GM19023 (cell line): ENCODE measurements at regions not wholly inside any gene's neighbourhood (a gene's known extent, or its start where the extent isn't known, plus 50 kb on each side); places are given as distances from the start of the nearest gene placed in this dataset.

ENCODE experiments used
- ATAC-seq: cut with Tn5 transposase; IDR thresholded peaks from one replicate; pipeline ENCODE4 v1.9.1; 2021; ENCODE audit warnings: mild to moderate bottlenecking, moderate library complexity; ENCODE audit not compliant: unreplicated experiment

- ATAC-seq = no peak
Observed at GRCh38 chr10:71066600-71066999, 145.8 kb upstream of the UNC5B start.

DNA sequence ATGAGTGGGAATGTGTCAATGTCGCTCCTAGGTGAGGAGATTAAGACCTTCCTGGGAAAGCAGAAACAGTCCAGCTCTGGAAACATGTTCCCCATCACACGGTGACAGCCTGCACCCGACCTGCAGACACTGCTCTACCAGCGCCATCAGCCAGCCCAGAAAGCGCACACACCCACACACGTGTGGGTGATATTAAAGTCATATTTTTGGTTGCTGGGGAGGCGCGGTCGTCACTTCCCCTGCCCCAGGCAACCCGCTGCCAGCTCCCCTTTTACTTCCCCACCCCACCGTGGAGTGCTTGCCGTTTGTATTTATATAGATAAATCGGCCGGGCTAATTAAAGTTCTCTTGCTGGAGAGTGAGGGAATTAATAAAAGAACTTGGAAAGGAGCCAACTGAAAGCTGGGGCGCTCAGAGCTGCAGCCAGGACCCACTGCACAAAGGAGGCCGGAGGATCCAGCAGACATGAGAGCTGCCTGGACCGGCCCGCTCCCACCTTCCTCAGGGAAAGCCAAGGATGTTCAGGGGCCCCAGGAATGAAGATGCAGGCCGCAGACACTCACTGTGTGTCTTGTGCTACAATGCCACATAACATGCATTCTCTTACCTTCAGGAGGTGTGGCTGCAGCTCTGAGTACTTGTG lies 145.2 kb upstream of the UNC5B start:
- ATAC-seq = no peak

GRCh38 chr10:71068861-71069271 lies 143.5 kb upstream of the UNC5B start:
- no peak for ATAC-seq

DNA sequence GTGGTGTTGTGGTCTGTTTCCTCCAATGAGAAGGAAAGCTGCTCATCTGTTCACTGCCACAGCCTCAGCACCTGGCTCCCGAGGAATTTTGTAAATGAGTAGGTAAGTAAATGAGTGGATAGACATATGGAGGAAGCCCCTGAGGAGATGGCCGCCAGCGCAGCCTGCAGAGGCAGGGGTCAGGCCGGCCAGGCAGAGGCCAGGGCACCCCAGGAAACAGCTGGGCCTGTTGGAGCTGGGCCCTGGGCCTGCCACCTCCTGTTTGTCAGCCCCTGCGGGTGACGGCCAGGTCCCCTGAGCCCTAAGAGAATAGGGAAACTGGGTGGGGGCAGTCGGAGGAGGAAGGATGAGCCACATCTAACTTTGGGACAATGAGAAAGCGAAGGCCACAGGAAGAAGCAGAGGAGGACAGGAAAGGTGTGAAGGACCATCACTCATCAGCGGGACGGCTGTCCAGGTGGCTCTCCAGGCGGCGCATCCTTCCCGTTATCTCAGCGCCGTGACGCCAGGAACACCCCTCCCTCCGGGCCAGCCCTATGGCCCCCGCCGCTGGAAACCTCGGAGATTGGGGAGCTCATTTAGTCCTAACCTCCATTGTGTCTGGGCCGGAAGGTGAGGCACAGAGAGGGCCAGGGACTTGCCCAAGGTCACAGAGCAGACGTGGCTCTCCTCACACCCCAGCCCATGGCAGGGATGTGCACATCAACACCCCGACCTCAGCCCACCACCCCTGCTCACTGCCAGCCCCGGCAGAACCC lies 142.3 kb upstream of the UNC5B start:
- ATAC-seq = no peak

DNA sequence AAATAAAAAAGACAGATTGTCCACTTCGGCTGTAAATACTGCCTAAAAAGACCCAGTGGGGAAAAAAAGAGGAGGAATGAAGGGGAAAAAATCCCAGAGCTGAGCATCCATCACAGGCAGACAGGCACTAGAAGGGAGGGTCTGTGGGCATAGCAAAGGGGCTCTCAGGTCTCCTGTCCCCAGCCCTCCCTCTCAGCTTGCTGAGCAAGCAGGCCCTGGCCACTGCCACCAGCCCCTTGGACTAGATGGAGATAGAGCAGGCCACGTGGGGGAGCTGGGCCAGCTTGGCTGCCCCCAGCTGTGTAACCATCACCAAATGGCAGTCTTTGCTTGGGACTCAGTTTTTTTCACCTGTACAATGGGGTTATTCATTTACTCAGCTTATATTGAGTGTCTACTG lies 141.6 kb upstream of the UNC5B start:
- no peak for ATAC-seq

GRCh38 chr10:71072131-71072822 lies 140.1 kb upstream of the UNC5B start:
- no peak for ATAC-seq

GRCh38 chr10:71072823-71073210 lies 139.6 kb upstream of the UNC5B start:
- ATAC-seq = no peak

GRCh38 chr10:71073451-71074175 lies 138.8 kb upstream of the UNC5B start:
- ATAC-seq = no peak

DNA sequence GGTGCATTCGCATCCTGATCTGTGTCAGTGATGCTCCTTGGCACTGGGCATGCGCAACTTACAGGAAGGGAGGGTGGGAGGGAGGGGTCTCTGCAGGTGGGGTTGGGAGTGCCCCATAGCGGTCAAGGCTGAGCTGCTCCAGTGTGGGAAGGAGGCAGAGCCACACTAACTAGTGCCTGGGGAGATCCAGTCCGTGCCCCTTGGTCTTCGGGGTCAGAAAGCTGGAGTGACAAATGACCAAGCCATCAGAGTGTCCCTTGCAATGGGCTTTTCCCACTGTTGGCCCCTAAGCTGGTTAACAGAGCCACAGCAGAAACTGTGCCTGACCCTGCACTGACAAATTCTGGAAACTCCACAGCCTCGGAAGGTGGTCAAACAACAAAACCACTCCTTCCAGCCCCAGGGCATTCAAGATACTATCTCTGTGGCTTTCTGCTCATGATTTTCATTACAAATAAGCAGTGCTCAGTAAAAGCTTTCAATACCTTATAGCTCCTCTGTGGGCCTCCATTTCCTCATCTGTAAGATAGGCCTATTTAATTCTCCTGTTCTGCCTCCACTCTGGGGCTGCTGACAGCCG lies 138.1 kb upstream of the UNC5B start:
- ATAC-seq = no peak

DNA sequence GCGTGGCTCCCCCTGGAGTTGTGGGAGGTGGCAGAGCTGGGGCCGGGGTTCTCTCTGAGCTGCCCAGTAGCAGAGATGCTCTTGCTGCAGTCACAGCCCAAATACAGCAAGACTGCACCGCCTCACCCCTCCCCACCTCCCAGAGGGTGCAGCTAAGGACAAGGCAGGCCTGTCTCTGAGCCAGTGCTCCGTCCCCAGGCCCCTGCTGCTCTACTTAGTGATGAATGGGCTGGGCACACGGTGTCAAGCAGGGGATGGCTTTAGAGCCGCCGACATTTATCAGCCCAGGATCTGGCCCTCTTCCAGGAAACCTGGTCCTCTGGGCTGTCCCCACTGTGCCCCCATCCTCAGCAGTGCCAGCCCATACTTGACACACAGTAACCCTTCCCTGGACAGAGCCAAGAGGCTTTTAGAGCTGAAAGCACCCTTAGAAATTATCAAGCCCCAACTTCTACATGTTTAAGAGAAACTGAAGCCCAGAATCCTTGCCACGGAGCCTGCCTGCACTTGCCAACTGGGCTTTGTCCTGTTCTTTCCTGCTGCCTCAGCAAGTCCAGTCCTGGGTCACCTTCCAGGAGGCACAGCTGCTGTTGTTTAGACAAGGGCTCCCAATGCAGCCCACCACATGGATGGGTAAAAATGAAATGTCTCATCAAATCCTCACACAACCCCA lies 137.1 kb upstream of the UNC5B start:
- ATAC-seq = no peak

GRCh38 chr10:71075759-71076472 lies 136.5 kb upstream of the UNC5B start:
- ATAC-seq = no peak

GRCh38 chr10:71076473-71077142 lies 135.8 kb upstream of the UNC5B start:
- no peak for ATAC-seq

GRCh38 chr10:71077143-71077581 lies 135.2 kb upstream of the UNC5B start:
- ATAC-seq = no peak

DNA sequence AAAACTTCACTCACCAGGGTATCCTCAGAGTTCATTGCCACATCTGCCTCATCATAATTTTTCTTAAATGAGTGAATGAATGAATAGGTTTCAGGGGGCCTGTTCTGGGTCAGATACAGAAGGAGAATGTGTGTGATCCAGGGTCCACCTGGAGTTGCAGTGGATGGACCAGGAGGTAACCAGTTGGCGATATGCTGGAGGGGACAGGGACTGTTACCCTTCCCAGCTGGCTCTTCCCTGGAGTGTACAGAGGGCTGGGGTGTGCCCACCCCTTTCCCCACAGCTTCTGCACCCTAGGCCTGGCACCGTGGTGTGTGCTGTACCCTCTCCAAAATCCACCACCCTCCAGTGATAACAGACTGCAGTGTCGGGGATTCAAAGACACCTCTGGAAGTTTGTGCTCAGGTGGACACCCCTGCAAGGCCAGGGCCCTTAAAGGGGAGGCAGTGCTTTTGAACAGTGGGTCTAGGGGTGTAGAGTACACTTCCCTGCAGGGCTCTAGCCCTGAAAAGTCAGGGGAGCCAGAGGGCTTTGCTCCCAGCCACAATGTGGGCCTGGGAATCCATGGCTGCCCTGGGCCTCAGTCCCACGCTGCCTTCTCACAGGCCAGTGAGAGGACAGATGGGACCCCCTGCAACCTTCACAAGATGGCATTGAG lies 134.4 kb upstream of the UNC5B start:
- ATAC-seq = no peak

DNA sequence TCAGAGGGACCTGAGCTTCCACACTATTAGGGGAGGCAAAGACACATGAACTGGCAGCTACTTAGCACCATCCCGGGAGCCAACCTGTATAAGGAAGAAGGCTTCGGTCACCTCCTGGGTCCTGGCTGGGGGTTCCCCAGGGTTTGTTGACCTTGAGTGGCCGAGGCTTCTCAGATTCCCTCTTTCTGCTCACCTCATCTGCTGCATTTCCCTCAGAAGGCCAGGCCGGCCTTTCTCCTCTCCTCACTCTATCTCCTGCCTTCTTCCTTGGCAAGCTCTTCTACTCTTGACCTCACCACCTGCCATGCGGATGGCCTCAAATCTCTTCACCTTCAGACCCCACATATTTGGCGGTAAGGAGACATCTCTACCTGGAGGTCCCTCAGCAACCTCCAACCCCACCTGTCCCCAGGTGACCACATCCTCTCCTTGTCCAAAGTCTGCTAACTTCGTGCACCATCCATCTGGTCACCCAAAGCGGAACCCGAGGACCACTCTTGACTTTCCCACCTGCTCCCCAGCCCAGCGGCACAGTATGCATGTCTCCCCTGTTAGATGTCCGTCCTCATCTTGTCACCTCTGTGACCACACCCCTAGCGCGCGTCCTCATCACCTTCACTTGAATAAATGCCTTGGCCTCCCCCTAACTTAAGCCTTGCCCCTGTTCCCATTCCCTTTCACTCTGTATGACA lies 133.8 kb upstream of the UNC5B start:
- ATAC-seq = no peak

DNA sequence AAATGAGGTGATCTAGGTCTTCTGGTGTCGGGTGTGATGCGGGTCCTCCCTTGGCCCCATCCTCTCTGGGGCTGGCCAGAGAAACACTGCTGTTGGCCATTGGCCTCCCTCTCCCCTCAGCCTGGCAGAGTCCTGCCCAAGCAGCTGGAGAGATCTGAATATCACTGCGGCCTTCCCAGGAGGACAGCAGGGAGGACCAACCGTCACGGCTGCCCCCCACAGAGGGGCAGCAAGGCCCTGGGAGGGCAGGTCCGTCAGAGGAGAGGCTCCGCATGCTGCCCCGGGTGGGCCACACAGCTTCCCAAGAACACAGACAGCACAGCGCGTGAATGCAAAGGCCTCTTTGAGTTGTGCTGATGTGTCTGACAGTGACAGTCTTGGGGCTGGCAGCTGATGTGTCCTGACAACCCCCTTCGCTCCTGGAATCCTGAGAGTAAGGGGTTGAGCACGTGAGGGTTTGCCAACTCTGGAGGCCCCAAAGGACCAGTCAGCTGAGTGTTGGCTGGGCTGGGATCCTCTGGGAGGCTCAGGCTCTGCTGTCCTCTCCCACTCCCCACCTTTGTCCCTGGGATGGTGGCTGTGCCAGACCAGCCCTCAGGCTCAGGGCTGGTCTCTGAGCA lies 132.5 kb upstream of the UNC5B start:
- ATAC-seq = no peak

- no peak for ATAC-seq
Observed at GRCh38 chr10:71080381-71081228, 131.8 kb upstream of the UNC5B start.
